Esophagus squamous epithelium (tissue), 5 donors: ENCODE measurements at regions not wholly inside any gene's neighbourhood (a gene's known extent, or its start where the extent isn't known, plus 50 kb on each side); places are given as distances from the start of the nearest gene placed in this dataset.
A peak's percentile ranks its signal among the peaks of the same experiment; 100 is the strongest.

Source experiments
- DNase-seq: peaks from one replicate; lab custom pipeline; 2025; lab: John Stamatoyannopoulos, UW
- H3K27ac ChIP-seq, 4 donors: fragments of 200-600 bp; sonication (generic); one replicate each; pipeline ENCODE4 v1.5.1; 2016 to 2019; ENCODE audit warnings: mild to moderate bottlenecking in 1 of 4
- H3K27me3 ChIP-seq, 4 donors: fragments of 200-600 bp; sonication (generic); 1 replicate in 3 of 4; 2 replicates in 1 of 4; pipeline versions ENCODE4 v1.5.1 to v1.6.0; 2017 to 2021; ENCODE audit warnings: antibody characterized with exemption in 1 of 4
- H3K36me3 ChIP-seq, 3 donors: fragments of 200-600 bp; sonication (generic); one replicate each; pipeline ENCODE4 v1.5.1; 2016 to 2019
- H3K4me1 ChIP-seq, 3 donors: fragments of 200-600 bp; sonication (generic); one replicate each; pipeline ENCODE4 v1.5.1; 2017 to 2019
- H3K4me3 ChIP-seq, 4 donors: fragments of 200-600 bp; sonication (generic); 1 replicate in 3 of 4; 2 replicates in 1 of 4; pipeline ENCODE4 v1.5.1; 2016 to 2019; ENCODE audit warnings: mild to moderate bottlenecking in 2 of 4, moderate library complexity in 1 of 4
- H3K9me3 ChIP-seq, 3 donors: fragments of 200-600 bp; sonication (generic); one replicate each; pipeline ENCODE4 v1.5.1; 2016 to 2019
- CTCF ChIP-seq, 6 experiments: fragments of 450-650 bp in 4 of 6; fragments of 200-600 bp in 2 of 6; sonication (generic) in 2 of 6; IDR thresholded peaks; one replicate each; pipeline ENCODE4 v1.5.1; 2016 to 2019; ENCODE audit warnings: antibody characterized with exemption in 6 of 6, mild to moderate bottlenecking in 4 of 6, moderate library complexity in 4 of 6
- POLR2A ChIP-seq, 4 donors: fragments of 450-650 bp; IDR thresholded peaks; one replicate each; pipeline ENCODE4 v1.6.1; 2017; ENCODE audit warnings: antibody characterized with exemption in 4 of 4, mild to moderate bottlenecking in 4 of 4, moderate library complexity in 3 of 4
- WGBS, 2 donors: methylation state at CpG; one replicate each; pipeline ENCODE4 v1.1.5; 2018; 5-methylcytosine and 5-hydroxymethylcytosine counted together
- intact Hi-C: fragments of 100-400 bp; cut with DNase I; formaldehyde crosslinking; loops from one replicate; pipeline ENCODE4 v1.15.0; 2022
- donor health status: DM: yes; HTN: yes; CAD: no.

- no peak for DNase-seq
- intact Hi-C loops: no loop called here
- H3K9me3 ChIP-seq: no peaks in the 10 kb centered on the region
- H3K36me3 ChIP-seq: no peaks in the 10 kb centered on the region
- H3K27ac ChIP-seq: no peak overlapping the region
- no peaks in the 10 kb centered on the region for H3K4me1 ChIP-seq
- no peaks in the 10 kb centered on the region for H3K27me3 ChIP-seq
- WGBS, 2 donors: 48 to 57% methylated on average over 1 of the region's 1 CpG
- H3K4me3 ChIP-seq: no peak overlapping the region
- TF ChIP-seq POLR2A (IDR thresholded peaks at IDR 0.05) (no peak), CTCF (IDR thresholded peaks at IDR 0.05) (peak in 1 of 6 experiments; percentile 32)
Measured at GRCh38 chr4:43776371-43776770, 672.2 kb downstream of the KCTD8 start.

GRCh38 chr4:43778187-43778915 is 670.3 kb downstream of the KCTD8 start:
- intact Hi-C loops: no loop called here
- no peaks in the 10 kb centered on the region for H3K27me3 ChIP-seq
- TF ChIP-seq POLR2A (IDR thresholded peaks at IDR 0.05) (no peak), CTCF (IDR thresholded peaks at IDR 0.05) (no peak)
- no peaks in the 10 kb centered on the region for H3K4me1 ChIP-seq
- WGBS, 2 donors: 62 to 82% methylated on average over 3 of the region's 3 CpGs
- no peak overlapping the region for H3K27ac ChIP-seq
- H3K36me3 ChIP-seq: no peaks in the 10 kb centered on the region
- no peak for DNase-seq
- no peaks in the 10 kb centered on the region for H3K9me3 ChIP-seq
- H3K4me3 ChIP-seq: no peak overlapping the region

- H3K27ac ChIP-seq: no peak overlapping the region
- TF ChIP-seq POLR2A (IDR thresholded peaks at IDR 0.05) (no peak), CTCF (IDR thresholded peaks at IDR 0.05) (no peak)
- intact Hi-C loops: no loop called here
- H3K4me3 ChIP-seq: no peak overlapping the region
- no peaks in the 10 kb centered on the region for H3K4me1 ChIP-seq
- no peak for DNase-seq
- H3K9me3 ChIP-seq: no peaks in the 10 kb centered on the region
- H3K36me3 ChIP-seq: no peaks in the 10 kb centered on the region
- H3K27me3 ChIP-seq: no peaks in the 10 kb centered on the region
Measured at GRCh38 chr4:43781125-43781524, 667.5 kb downstream of the KCTD8 start.

- no peaks in the 10 kb centered on the region for H3K36me3 ChIP-seq
- H3K27me3 ChIP-seq: no peaks in the 10 kb centered on the region
- DNase-seq: no peak
- no peak overlapping the region for H3K4me3 ChIP-seq
- H3K27ac ChIP-seq: no peak overlapping the region
- intact Hi-C loops: no loop called here
- H3K9me3 ChIP-seq: no peaks in the 10 kb centered on the region
- TF ChIP-seq CTCF (IDR thresholded peaks at IDR 0.05) (no peak), POLR2A (IDR thresholded peaks at IDR 0.05) (no peak)
- no peaks in the 10 kb centered on the region for H3K4me1 ChIP-seq
- 78 to 79% methylated on average over 3 of the region's 3 CpGs for WGBS, 2 donors
Measured at GRCh38 chr4:43782391-43782790, 666.2 kb downstream of the KCTD8 start.

GRCh38 chr4:43816116-43816515 is 632.5 kb downstream of the KCTD8 start:
- H3K36me3 ChIP-seq: no peaks in the 10 kb centered on the region
- H3K4me3 ChIP-seq: no peak overlapping the region
- H3K4me1 ChIP-seq: no peaks in the 10 kb centered on the region
- H3K9me3 ChIP-seq: peaks cover 0 to 8% (median 4%) of the 10 kb centered on the region in 3 donors
- no peak for DNase-seq
- H3K27ac ChIP-seq: no peak overlapping the region
- TF ChIP-seq POLR2A (IDR thresholded peaks at IDR 0.05): no peak
- intact Hi-C loops: no loop called here
- no peaks in the 10 kb centered on the region for H3K27me3 ChIP-seq
- 0 to 11% methylated on average over 1 of the region's 1 CpG for WGBS, 2 donors
